Stimulated activated CD4-positive, alpha-beta T cell treated with anti-CD3 and anti-CD28 coated beads, Interleukin-15, amount 100 ng/mL, for 48 hours (primary cell): ENCODE measurements at regions not wholly inside any gene's neighbourhood (a gene's known extent, or its start where the extent isn't known, plus 50 kb on each side); places are given as distances from the start of the nearest gene placed in this dataset.
"Not testable (repeated sequence)": the region's sequence is repeated elsewhere in the genome, so short reads cannot be mapped to it uniquely, and the experiment has no call there.

Experiments
- DNase-seq, 2 donors: peaks; one replicate each; pipeline ENCODE4 v3.0.0-alpha.2; 2020; ENCODE audit warnings: low read depth in 2 of 2

GRCh38 chr5:155759984-155760383 is 567.0 kb upstream of the SGCD start:
- DNase-seq, result no peak

GRCh38 chr5:155761502-155761901 is 565.5 kb upstream of the SGCD start:
- DNase-seq, result no peak

GRCh38 chr5:155765715-155766114 is 561.2 kb upstream of the SGCD start:
- no peak for DNase-seq

- DNase-seq, result no peak
Measured at GRCh38 chr5:155767470-155767869, 559.5 kb upstream of the SGCD start.

- no peak for DNase-seq
Measured at GRCh38 chr5:155768332-155768731, 558.6 kb upstream of the SGCD start.

GRCh38 chr5:155772009-155772662 is 554.8 kb upstream of the SGCD start:
- DNase-seq, result no peak

- DNase-seq, result no peak
Measured at GRCh38 chr5:155773680-155774079, 553.3 kb upstream of the SGCD start.

- DNase-seq, result no peak
Measured at GRCh38 chr5:155780260-155780659, 546.7 kb upstream of the SGCD start.

GRCh38 chr5:155783246-155783645 is 543.7 kb upstream of the SGCD start:
- DNase-seq, result no peak

- no peak for DNase-seq
Measured at GRCh38 chr5:155783791-155784190, 543.2 kb upstream of the SGCD start.

- no peak for DNase-seq
Measured at GRCh38 chr5:155786108-155786507, 540.9 kb upstream of the SGCD start.

GRCh38 chr5:155792873-155793272 is 534.1 kb upstream of the SGCD start:
- DNase-seq, result no peak

GRCh38 chr5:155794795-155795194 is 532.2 kb upstream of the SGCD start:
- DNase-seq, result no peak

- DNase-seq, result no peak
Measured at GRCh38 chr5:155799308-155799707, 527.7 kb upstream of the SGCD start.

- no peak for DNase-seq
Measured at GRCh38 chr5:155807884-155808576, 518.9 kb upstream of the SGCD start.

- no peak for DNase-seq
Measured at GRCh38 chr5:155815248-155815647, 511.7 kb upstream of the SGCD start.

- DNase-seq, result no peak
Measured at GRCh38 chr5:155822177-155822576, 504.8 kb upstream of the SGCD start.

GRCh38 chr5:155826611-155827507 is 500.1 kb upstream of the SGCD start:
- no peak for DNase-seq

GRCh38 chr5:155827508-155827815 is 499.5 kb upstream of the SGCD start:
- not testable (repeated sequence) for DNase-seq

GRCh38 chr5:155827949-155828348 is 499.0 kb upstream of the SGCD start:
- DNase-seq, result no peak

GRCh38 chr5:155831491-155831890 is 495.5 kb upstream of the SGCD start:
- no peak for DNase-seq

- DNase-seq, result no peak
Measured at GRCh38 chr5:155833287-155833686, 493.7 kb upstream of the SGCD start.
